ENCODE measurements at regions not wholly inside any gene's neighbourhood (a gene's known extent, or its start where the extent isn't known, plus 50 kb on each side); places are given as distances from the start of the nearest gene placed in this dataset.
A peak's percentile ranks its signal among the peaks of the same experiment; 100 is the strongest.

DNA sequence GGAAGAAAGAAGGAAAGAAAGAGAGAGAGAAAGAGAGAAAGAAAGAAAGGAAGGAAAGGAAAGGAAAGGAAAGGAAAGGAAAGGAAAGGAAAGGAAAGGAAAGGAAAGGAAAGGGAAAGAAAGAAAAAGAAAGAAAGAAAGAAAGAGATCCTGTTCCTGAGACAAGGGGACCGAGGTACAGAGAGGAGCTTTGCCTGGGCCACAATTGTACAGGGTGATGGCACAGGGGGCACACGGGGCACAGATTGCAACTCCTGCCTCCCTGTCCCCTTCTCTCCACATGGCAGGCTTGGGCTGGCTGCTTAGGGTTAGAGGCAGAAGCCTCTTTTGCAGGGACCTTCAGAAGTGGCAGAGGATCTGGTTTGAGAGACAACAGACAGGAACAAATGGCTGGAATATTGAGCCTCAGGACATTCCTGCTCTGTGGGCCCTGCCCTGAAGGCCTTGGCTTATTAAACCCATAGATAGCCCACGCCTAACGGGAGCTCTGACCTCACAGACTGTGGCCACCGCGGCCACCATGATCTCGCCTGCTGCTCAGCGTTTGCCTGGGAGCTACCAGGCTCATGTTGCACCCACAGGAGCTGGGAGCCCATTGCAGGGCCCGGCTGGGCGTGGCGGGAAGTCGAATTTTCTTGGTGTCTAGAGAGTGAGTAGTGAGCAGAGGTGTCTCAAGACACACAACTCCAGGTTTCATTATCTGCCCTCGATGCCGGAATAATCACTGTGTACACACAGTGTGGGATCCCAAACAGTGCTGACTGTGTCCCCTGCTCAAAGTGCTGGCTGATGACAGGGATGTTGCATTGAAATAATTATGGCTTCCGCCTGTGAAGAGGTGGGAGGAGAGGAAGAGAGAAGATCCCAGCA, 147.9 kb upstream of the NCOR2 start:
- ATAC-seq = no peak
- no peak for DNase-seq
- H3K4me3 Mint-ChIP-seq = no peak overlapping the region
- H3K9me3 Mint-ChIP-seq = no peaks in the 10 kb centered on the region
- H3K27me3 Mint-ChIP-seq (ENCODE audit: low read depth) = peaks cover 5% of the 10 kb centered on the region
- H3K36me3 Mint-ChIP-seq (ENCODE audit: insufficient read depth) = no peaks in the 10 kb centered on the region
- peaks cover 18% of the 10 kb centered on the region for H3K4me1 Mint-ChIP-seq (ENCODE audit: low read depth)

DNA sequence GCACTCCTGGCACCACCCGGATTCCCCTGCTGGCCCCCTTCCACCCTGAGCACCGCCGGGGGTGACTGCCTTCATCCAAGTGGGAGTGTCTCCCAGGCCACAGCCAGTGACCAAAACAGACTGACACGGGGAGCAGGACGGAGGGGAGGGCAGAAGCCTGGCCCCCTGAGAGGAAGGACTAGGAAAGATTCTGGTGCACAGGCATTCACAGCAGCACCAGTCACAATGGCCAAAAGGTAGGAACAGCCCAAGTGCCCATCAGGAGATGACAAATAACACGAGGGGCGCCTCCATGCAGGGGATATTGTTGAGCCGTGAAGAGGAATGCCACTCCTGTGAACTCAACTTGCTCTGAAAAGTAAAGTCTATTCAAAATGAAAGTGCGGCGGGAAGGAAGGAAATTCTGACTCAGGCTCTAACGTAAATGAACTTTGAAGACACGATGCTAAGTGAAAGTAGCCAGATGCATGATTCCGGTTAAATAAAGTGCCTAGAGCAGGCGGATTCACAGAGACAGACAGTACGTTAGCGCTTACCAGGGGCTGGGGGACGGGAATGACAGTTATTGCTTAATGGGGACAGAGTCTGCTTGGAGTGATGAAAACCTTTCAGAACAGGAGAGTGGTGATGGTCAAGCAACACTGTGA, 146.1 kb upstream of the NCOR2 start:
- H3K36me3 Mint-ChIP-seq (ENCODE audit: insufficient read depth) = no peaks in the 10 kb centered on the region
- peak overlapping the region; percentile 52 for H3K4me3 Mint-ChIP-seq
- no peaks in the 10 kb centered on the region for H3K9me3 Mint-ChIP-seq
- ATAC-seq (peak; percentile 93 to 94), DNase-seq (peak; percentile 53)
- peaks cover 18% of the 10 kb centered on the region for H3K4me1 Mint-ChIP-seq (ENCODE audit: low read depth)
- no peaks in the 10 kb centered on the region for H3K27me3 Mint-ChIP-seq (ENCODE audit: low read depth)

DNA sequence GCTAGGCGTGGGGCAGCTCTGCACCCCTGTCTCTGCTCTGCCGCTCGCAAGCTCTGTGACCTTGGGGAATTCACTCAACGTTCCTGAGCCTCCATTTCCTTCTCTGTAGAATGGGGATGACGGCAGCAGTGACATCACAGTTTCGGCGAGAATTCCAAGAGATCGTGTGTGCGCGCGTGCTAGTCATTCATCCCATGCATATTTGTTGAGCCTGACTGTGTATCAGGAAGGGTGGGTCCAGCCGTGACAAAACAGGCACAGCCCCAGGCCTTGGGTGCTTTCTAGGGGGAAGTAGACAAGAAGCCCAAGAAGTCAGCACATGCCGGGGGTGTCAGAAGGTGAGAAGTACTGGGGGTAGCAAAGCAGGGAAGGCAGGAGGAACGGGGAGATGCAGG, 145.6 kb upstream of the NCOR2 start:
- ATAC-seq = peak; percentile 22 to 25
- Mint-ChIP-seq H3K4me1 (ENCODE audit: low read depth) (peaks cover 18% of the 10 kb centered on the region), H3K27me3 (ENCODE audit: low read depth) (no peaks in the 10 kb centered on the region), H3K36me3 (ENCODE audit: insufficient read depth) (no peaks in the 10 kb centered on the region), H3K4me3 (peak overlapping the region; percentile 52), H3K9me3 (no peaks in the 10 kb centered on the region)
- no peak for DNase-seq

DNA sequence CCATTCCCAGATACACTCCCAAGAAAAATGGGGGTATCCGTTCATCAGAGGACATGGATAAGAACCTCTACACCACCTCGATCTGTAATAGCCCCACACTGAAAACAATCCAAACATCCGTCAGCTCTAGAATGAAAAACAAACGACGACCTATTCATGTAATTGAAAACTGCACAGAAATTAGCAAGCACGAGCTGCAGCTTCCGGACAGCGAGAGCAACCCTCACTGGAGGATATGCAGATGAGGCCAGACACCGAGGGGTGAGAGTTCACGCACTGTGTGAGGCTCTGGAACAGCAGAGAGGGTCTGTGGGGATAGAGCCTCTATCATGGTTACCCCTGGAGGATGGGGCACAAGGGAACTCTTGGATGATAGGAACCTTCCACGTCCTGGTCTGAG, 143.9 kb upstream of the NCOR2 start:
- Mint-ChIP-seq H3K36me3 (ENCODE audit: insufficient read depth) (no peaks in the 10 kb centered on the region), H3K9me3 (no peaks in the 10 kb centered on the region), H3K4me3 (no peak overlapping the region), H3K4me1 (ENCODE audit: low read depth) (peaks cover 18% of the 10 kb centered on the region), H3K27me3 (ENCODE audit: low read depth) (no peaks in the 10 kb centered on the region)
- no peak for ATAC-seq
- DNase-seq = no peak

DNA sequence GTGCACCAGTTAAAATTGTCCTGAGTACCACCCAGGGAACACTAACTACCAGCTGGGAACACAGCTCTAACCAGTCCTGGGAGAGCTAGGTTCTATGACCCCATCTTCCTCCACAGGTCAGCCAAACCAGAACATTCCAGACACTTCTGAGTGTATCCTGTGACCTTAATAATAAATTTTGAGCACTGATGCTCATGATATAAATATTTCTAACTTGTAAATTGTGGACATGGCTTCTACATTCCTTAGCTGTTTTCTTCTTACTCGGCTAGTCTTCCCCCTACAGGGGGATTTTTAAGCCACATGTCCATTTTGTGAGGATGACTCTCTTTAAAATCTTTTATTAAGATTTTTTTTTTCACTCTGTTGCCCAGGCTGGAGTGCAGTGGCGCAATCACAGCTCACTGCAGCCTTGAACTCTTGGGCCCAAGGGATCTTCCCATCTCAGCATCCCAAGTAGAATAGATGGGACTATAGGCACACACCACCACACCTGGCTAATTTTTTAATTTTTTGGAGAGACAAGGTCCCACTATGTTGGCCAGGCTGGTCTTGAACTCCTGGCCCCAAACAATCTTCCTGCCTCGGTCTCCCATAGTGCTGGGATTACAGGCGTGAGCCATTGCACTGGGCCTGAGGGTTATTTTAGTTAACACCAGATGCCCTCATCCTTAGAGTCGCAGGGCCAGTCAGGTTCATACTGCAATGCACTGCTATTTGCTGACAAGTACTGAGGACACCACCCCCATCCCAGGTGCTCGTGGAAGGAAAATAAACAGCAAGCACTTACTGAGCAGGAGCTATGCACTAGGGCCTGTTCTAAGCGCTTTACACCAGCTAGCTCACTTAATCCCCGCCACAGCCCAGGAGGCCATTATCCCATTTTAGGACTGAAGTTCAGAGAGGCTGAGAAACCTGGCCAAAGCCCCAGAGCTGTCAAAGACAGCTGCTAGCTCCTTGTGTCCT, 142.6 kb upstream of the NCOR2 start:
- H3K36me3 Mint-ChIP-seq (ENCODE audit: insufficient read depth) = no peaks in the 10 kb centered on the region
- DNase-seq (no peak), ATAC-seq (no peak)
- H3K4me3 Mint-ChIP-seq = no peak overlapping the region
- H3K4me1 Mint-ChIP-seq (ENCODE audit: low read depth) = peaks cover 18% of the 10 kb centered on the region
- no peaks in the 10 kb centered on the region for H3K9me3 Mint-ChIP-seq
- no peaks in the 10 kb centered on the region for H3K27me3 Mint-ChIP-seq (ENCODE audit: low read depth)

DNA sequence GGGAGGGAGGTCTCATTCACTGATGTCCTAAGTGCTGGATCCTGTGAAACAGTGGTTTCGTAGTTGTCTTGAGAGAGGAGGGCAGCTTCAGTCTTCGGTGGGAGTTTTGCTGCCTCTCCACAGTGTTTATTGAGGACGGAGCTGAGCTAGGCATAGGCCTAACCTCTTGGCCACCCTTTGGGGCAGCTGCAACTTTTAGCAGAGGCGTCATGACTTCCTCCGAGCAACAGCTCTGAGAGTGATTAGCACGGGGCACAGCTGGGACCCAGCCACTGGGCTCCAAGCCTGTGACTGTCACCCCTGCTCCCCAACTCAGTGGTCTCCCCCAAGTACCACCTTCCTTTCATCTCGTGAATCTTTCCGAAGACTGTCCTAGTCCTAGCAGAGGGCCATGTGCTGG, 139.9 kb upstream of the NCOR2 start:
- DNase-seq (no peak), ATAC-seq (no peak)
- Mint-ChIP-seq H3K27me3 (ENCODE audit: low read depth) (no peaks in the 10 kb centered on the region), H3K4me1 (ENCODE audit: low read depth) (no peaks in the 10 kb centered on the region), H3K9me3 (no peaks in the 10 kb centered on the region), H3K36me3 (ENCODE audit: insufficient read depth) (no peaks in the 10 kb centered on the region), H3K4me3 (no peak overlapping the region)

DNA sequence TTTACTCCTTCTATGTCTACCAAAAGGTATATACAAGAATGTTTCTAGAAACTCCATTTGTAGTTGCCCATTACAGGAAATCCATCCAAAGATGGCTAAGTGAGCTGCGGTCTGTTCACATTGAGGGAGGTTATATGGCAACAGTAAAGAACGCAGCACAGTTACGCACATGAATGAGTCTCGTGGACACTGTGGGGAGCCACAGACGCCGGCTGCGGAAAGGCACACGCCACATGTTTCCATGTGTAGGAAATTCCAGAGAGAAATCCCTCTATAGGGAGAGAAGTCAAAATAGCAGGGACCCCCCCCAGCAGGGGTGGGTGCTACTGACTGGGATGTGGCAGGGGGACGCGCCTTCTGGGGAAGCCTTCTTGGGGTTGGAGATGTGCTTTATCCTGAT, 139.0 kb upstream of the NCOR2 start:
- H3K4me3 Mint-ChIP-seq = no peak overlapping the region
- H3K36me3 Mint-ChIP-seq (ENCODE audit: insufficient read depth) = no peaks in the 10 kb centered on the region
- DNase-seq (no peak), ATAC-seq (no peak)
- no peaks in the 10 kb centered on the region for H3K27me3 Mint-ChIP-seq (ENCODE audit: low read depth)
- H3K9me3 Mint-ChIP-seq = no peaks in the 10 kb centered on the region
- no peaks in the 10 kb centered on the region for H3K4me1 Mint-ChIP-seq (ENCODE audit: low read depth)

DNA sequence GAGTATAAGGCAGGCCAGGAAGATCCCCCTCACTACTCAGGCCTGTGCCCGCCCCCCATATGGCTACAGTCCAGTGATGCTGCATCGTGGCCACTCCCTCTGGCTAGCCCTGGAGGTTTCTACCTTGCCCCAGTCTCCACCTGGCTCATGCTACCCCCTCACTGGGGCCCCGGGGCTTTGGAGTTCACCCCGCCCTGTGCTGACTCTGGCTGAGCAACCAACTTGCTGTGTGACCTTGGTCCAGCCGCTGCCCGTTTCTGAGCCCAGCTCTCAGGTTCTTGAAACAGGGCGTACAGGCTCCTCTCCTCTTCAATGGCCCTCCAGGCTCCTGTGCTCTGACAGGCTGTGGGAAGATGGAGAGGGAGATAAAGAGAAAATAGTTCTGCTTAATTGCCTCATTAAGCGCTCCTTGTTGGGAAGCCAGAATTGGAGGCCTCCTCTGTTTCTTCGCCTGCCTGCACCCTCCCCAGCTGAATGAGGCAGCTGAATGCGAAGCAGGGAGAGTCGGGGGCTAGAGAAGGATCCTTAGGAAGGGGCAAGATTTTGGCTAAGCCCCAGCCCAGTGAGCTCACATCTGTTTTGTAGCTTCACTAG, 138.2 kb upstream of the NCOR2 start:
- Mint-ChIP-seq H3K9me3 (no peaks in the 10 kb centered on the region), H3K4me1 (ENCODE audit: low read depth) (no peaks in the 10 kb centered on the region), H3K4me3 (no peak overlapping the region), H3K27me3 (ENCODE audit: low read depth) (no peaks in the 10 kb centered on the region), H3K36me3 (ENCODE audit: insufficient read depth) (no peaks in the 10 kb centered on the region)
- DNase-seq = no peak
- ATAC-seq = no peak

DNA sequence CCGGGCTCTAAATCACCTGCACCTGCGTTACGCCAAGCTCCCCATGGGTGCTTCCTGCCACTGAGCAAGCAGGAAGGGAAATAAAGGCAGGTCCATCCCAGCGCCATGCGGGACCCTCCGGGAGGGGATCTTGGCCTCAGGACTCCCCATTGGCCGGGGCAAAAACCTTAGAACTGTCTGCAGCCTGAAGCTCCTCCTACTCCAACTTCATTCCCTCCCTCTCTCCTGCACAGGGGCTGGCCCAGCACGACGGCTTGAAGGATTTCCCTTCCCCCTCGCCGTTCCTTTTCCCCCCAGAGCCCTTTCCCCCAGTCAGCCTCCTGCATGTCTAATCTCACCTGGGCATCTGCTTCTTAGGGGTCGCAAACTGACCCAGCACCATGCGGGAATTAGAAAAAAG, 137.2 kb upstream of the NCOR2 start:
- DNase-seq (no peak), ATAC-seq (no peak)
- Mint-ChIP-seq H3K4me3 (no peak overlapping the region), H3K36me3 (ENCODE audit: insufficient read depth) (no peaks in the 10 kb centered on the region), H3K27me3 (ENCODE audit: low read depth) (no peaks in the 10 kb centered on the region), H3K4me1 (ENCODE audit: low read depth) (no peaks in the 10 kb centered on the region), H3K9me3 (no peaks in the 10 kb centered on the region)

DNA sequence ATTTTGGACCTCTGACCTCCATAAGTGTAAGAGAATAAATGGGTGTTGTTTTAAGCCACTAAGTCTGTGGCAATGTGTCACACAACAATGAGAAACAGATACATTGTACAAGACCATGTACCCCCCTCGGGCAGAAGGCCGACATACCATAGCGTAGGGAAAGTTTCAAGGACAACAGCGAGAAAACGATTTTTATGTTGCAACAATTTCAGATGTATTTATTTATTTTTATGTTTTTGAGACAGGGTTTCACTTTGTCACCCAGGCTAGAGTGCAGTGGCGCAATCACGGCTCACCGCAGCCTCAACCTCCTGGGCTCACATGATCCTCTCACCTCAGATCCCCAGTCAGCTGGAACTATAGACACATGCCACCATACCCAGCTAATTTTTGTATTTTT, 136.4 kb upstream of the NCOR2 start:
- no peak overlapping the region for H3K4me3 Mint-ChIP-seq
- H3K27me3 Mint-ChIP-seq (ENCODE audit: low read depth) = peaks cover 3% of the 10 kb centered on the region
- H3K36me3 Mint-ChIP-seq (ENCODE audit: insufficient read depth) = no peaks in the 10 kb centered on the region
- no peak for DNase-seq
- H3K9me3 Mint-ChIP-seq = no peaks in the 10 kb centered on the region
- H3K4me1 Mint-ChIP-seq (ENCODE audit: low read depth) = no peaks in the 10 kb centered on the region
- no peak for ATAC-seq

DNA sequence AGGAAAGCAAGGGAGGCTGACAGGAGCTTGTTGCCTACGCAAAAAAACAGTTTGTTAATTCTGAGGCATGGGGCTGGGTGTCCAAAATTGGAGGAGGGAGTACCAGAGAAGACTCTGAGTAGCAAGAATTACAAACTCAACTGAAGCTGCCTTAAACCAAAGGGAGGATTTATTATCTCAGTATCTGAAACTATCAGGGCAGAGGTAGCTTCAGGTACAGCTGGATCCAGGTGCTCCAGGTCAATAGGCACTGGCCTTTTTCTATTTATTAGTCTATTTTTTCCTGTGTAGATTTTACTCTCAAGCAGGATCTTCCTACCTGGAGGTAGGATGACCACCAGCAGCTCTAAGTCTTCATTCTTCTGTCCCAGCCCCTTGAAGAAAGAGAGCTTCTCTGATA, 135.3 kb upstream of the NCOR2 start:
- Mint-ChIP-seq H3K27me3 (ENCODE audit: low read depth) (peaks cover 3% of the 10 kb centered on the region), H3K4me3 (no peak overlapping the region), H3K4me1 (ENCODE audit: low read depth) (no peaks in the 10 kb centered on the region), H3K9me3 (no peaks in the 10 kb centered on the region), H3K36me3 (ENCODE audit: insufficient read depth) (no peaks in the 10 kb centered on the region)
- ATAC-seq = no peak
- no peak for DNase-seq

DNA sequence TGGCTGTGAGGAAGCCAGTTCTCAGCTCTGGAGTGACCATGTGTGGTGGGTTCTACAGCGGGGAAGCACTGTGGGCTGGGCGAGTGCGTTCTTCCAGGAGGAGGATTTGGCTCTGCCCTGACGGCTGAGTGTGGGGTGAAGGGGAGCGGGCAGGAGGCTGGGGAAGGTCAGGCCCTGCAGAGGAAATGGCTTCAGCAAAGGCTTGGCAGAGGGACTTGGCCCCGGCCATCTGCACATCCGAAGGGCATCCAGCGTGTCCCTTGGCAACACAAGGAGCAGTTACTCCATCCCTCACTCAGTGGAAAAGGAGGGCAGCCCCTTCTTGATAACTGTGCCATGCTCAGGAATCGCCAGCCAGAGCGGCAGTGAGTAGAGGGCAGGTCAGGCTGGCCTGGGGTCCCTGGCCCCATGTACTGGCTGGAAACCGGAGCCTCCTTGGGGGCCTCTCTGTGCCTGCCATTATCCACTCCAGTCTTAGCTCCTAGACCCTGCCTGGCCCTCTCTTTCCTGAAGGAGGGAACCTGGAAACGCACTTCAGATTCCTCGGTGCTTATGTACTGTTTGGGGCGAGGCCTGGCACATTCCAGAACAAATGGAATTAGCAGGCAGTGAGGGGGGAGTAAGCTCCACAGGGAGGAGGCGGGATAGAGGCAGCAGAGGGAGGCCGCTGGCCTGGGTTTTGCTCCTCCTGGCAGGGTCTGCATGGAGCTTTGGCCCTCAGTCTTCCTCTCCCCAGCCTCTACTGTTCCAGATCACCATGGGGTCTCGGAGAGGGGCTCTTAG, 133.6 kb upstream of the NCOR2 start:
- H3K36me3 Mint-ChIP-seq (ENCODE audit: insufficient read depth) = no peaks in the 10 kb centered on the region
- no peak for ATAC-seq
- H3K4me3 Mint-ChIP-seq = no peak overlapping the region

DNA sequence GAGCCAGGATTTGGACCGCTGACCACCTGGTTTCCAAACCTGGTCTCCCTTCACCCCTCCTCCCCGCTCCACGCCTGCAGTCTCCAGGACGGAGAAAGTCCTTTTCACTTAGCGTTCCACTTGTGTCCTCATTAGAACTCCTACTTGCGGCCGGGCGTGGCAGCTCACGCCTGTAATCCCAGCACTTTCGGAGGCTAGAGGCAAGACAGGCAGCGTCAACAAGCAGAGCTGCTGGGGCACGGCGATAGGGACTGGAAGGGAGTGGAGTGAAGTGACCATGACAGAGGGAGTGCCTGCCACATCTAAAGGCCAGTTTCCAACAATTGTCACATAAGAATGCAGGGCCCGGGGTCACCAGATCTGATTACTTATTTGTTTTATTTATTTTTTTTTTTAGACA, 132.5 kb upstream of the NCOR2 start:
- Mint-ChIP-seq H3K4me1 (ENCODE audit: low read depth) (no peaks in the 10 kb centered on the region), H3K4me3 (no peak overlapping the region), H3K36me3 (ENCODE audit: insufficient read depth) (no peaks in the 10 kb centered on the region), H3K27me3 (ENCODE audit: low read depth) (peaks cover 3% of the 10 kb centered on the region), H3K9me3 (no peaks in the 10 kb centered on the region)
- DNase-seq (no peak), ATAC-seq (no peak)

More for the DNA sequence above, 133.6 kb upstream of the NCOR2 start:
- Mint-ChIP-seq H3K4me1 (ENCODE audit: low read depth) (no peaks in the 10 kb centered on the region), H3K27me3 (ENCODE audit: low read depth) (peaks cover 3% of the 10 kb centered on the region), H3K9me3 (no peaks in the 10 kb centered on the region)
- DNase-seq = no peak

DNA sequence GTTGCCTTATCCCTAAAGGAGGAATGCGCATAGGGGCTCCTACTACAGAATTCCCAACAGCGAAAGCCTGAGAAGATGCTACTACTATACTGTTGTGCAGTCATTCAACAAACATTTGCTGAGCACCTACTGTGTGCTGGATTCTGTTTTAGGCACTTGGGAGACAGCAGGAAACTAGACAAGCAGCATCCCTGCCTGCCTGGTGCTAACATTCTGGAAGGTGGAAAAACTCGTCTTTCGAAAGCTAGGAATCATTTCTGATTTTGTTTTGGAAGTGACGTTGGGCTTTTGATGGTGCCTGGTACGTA, 131.5 kb upstream of the NCOR2 start:
- ATAC-seq (no peak), DNase-seq (no peak)
- peaks cover 7% of the 10 kb centered on the region for H3K4me1 Mint-ChIP-seq (ENCODE audit: low read depth)
- no peak overlapping the region for H3K4me3 Mint-ChIP-seq
- no peaks in the 10 kb centered on the region for H3K36me3 Mint-ChIP-seq (ENCODE audit: insufficient read depth)
- no peaks in the 10 kb centered on the region for H3K9me3 Mint-ChIP-seq
- peaks cover 3% of the 10 kb centered on the region for H3K27me3 Mint-ChIP-seq (ENCODE audit: low read depth)

Measured in activated T-cell treated with anti-CD3 and anti-CD28 coated beads, Interleukin-2, amount 50 U/mL, for 4 hours (primary cell).